Right renal cortex interstitium (tissue), 3 donors: ENCODE measurements at regions not wholly inside any gene's neighbourhood (a gene's known extent, or its start where the extent isn't known, plus 50 kb on each side); places are given as distances from the start of the nearest gene placed in this dataset.
"Not testable (repeated sequence)": the region's sequence is repeated elsewhere in the genome, so short reads cannot be mapped to it uniquely, and the experiment has no call there.

Experiments
- DNase-seq, 3 donors: peaks; one replicate each; pipeline ENCODE4 v3.0.0-alpha.2; 2013; ENCODE audit warnings: low read depth in 3 of 3, low spot score in 2 of 3

GRCh38 chr5:92952243-92952642, 628.8 kb downstream of the NR2F1-AS1 start:
- no peak for DNase-seq

GRCh38 chr5:92951746-92952145, 629.3 kb downstream of the NR2F1-AS1 start:
- no peak for DNase-seq

GRCh38 chr5:92946546-92946945, 634.5 kb downstream of the NR2F1-AS1 start:
- DNase-seq, result no peak

- no peak for DNase-seq
Measured at GRCh38 chr5:92945605-92946097, 635.4 kb downstream of the NR2F1-AS1 start.

- DNase-seq, result no peak
Measured at GRCh38 chr5:92944903-92945604, 636.0 kb downstream of the NR2F1-AS1 start.

GRCh38 chr5:92944337-92944736, 636.7 kb downstream of the NR2F1-AS1 start:
- DNase-seq, result no peak

- no peak for DNase-seq
Measured at GRCh38 chr5:92942762-92943161, 638.3 kb downstream of the NR2F1-AS1 start.

GRCh38 chr5:92941806-92942205, 639.2 kb downstream of the NR2F1-AS1 start:
- DNase-seq, result no peak

- no peak for DNase-seq
Measured at GRCh38 chr5:92939428-92939827, 641.6 kb downstream of the NR2F1-AS1 start.

- DNase-seq, result not testable (repeated sequence)
Measured at GRCh38 chr5:92937396-92937795, 643.6 kb downstream of the NR2F1-AS1 start.

- DNase-seq, result no peak
Measured at GRCh38 chr5:92930057-92930456, 651.0 kb downstream of the NR2F1-AS1 start.

GRCh38 chr5:92927291-92927778, 653.7 kb downstream of the NR2F1-AS1 start:
- DNase-seq, result no peak

- DNase-seq, result no peak
Measured at GRCh38 chr5:92923885-92924284, 657.1 kb downstream of the NR2F1-AS1 start.

GRCh38 chr5:92922231-92922967, 658.6 kb downstream of the NR2F1-AS1 start:
- no peak for DNase-seq

- no peak for DNase-seq
Measured at GRCh38 chr5:92917044-92917443, 664.0 kb downstream of the NR2F1-AS1 start.

GRCh38 chr5:92916036-92916435, 665.0 kb downstream of the NR2F1-AS1 start:
- DNase-seq, result no peak

- no peak for DNase-seq
Measured at GRCh38 chr5:92912283-92912682, 668.7 kb downstream of the NR2F1-AS1 start.

GRCh38 chr5:92911851-92912250, 669.2 kb downstream of the NR2F1-AS1 start:
- DNase-seq, result no peak

- DNase-seq, result no peak
Measured at GRCh38 chr5:92911293-92911692, 669.7 kb downstream of the NR2F1-AS1 start.

GRCh38 chr5:92909602-92909962, 671.4 kb downstream of the NR2F1-AS1 start:
- DNase-seq, result peak in 2 of 3 donors; percentile 51 to 60

- no peak for DNase-seq
Measured at GRCh38 chr5:92908952-92909601, 671.9 kb downstream of the NR2F1-AS1 start.
